Gastroesophageal sphincter (tissue), 4 donors: ENCODE measurements at regions not wholly inside any gene's neighbourhood (a gene's known extent, or its start where the extent isn't known, plus 50 kb on each side); places are given as distances from the start of the nearest gene placed in this dataset.

Experiments
- ATAC-seq: fragments of 150-250 bp; one replicate; pipeline ENCODE4 v1.9.1; 2016; ENCODE audit warnings: mild to moderate bottlenecking, moderate library complexity
- H3K27ac ChIP-seq, 4 donors: fragments of 200-600 bp; sonication (generic) in 3 of 4; 1 replicate in 3 of 4; 2 replicates in 1 of 4; pipeline ENCODE4 v1.5.1; 2016 to 2019
- H3K27me3 ChIP-seq: fragments of 200-600 bp; sonication (generic); one replicate; pipeline ENCODE4 v1.5.1; 2019
- H3K36me3 ChIP-seq, 2 donors: fragments of 200-600 bp; sonication (generic); one replicate each; pipeline ENCODE4 v1.5.1; 2019; ENCODE audit warnings: control low read depth in 1 of 2
- H3K4me1 ChIP-seq, 3 donors: fragments of 200-600 bp; sonication (generic); 1 replicate in 2 of 3; 2 replicates in 1 of 3; pipeline ENCODE4 v1.5.1; 2016 to 2019; ENCODE audit warnings: control low read depth in 2 of 3
- H3K4me3 ChIP-seq, 2 donors: fragments of 200-600 bp; sonication (generic); one replicate each; pipeline ENCODE4 v1.5.1; 2019; ENCODE audit warnings: mild to moderate bottlenecking in 1 of 2, moderate library complexity in 1 of 2
- H3K9me3 ChIP-seq, 3 donors: fragments of 200-600 bp; sonication (generic); one replicate each; pipeline ENCODE4 v1.5.1; 2017 to 2019; ENCODE audit warnings: control low read depth in 2 of 3
- CTCF ChIP-seq, 4 experiments: fragments of 200-600 bp in 2 of 4; fragments of 450-650 bp in 2 of 4; sonication (generic) in 1 of 4; IDR thresholded peaks; one replicate each; pipeline ENCODE4 v1.5.1; 2017 to 2019; ENCODE audit warnings: antibody characterized with exemption in 4 of 4, mild to moderate bottlenecking in 2 of 4, moderate library complexity in 2 of 4
- EP300 ChIP-seq: sonication (generic); formaldehyde crosslinking; IDR thresholded peaks from one replicate; pipeline ENCODE4 v1.6.1; 2017; ENCODE audit warnings: antibody characterized with exemption, mild to moderate bottlenecking
- POLR2A ChIP-seq, 2 donors: fragments of 450-650 bp; IDR thresholded peaks; one replicate each; pipeline ENCODE4 v1.6.1; 2017; ENCODE audit warnings: antibody characterized with exemption in 2 of 2, mild to moderate bottlenecking in 2 of 2, moderate library complexity in 1 of 2
- POLR2AphosphoS5 ChIP-seq: sonication (generic); formaldehyde crosslinking; IDR thresholded peaks from one replicate; pipeline ENCODE4 v1.6.1; 2017; ENCODE audit warnings: antibody characterized with exemption
- WGBS, 2 donors: methylation state at CpG; one replicate each; pipeline ENCODE4 v1.1.5; 2018; ENCODE audit warnings: low coverage in 1 of 2; 5-methylcytosine and 5-hydroxymethylcytosine counted together

- no peaks in the 10 kb centered on the region for H3K27me3 ChIP-seq
- H3K4me1 ChIP-seq, result no peaks in the 10 kb centered on the region
- no peaks in the 10 kb centered on the region for H3K36me3 ChIP-seq
- no peak overlapping the region for H3K27ac ChIP-seq
- 89% methylated on average over 1 of the region's 1 CpG; no CpG with 5 or more reads in 1 of the 2 donors for WGBS, 2 donors
- no peak for TF ChIP-seq POLR2AphosphoS5
- no peak for TF ChIP-seq EP300
- TF ChIP-seq POLR2A (IDR thresholded peaks at IDR 0.05), result no peak
- no peak for TF ChIP-seq CTCF (IDR thresholded peaks at IDR 0.05)
- no peak overlapping the region for H3K4me3 ChIP-seq
- no peak for ATAC-seq
- no peaks in the 10 kb centered on the region for H3K9me3 ChIP-seq
Measured at GRCh38 chr1:63255153-63255552, 67.2 kb upstream of the FOXD3 start.

GRCh38 chr1:63261736-63262458 lies 60.5 kb upstream of the FOXD3 start:
- no peaks in the 10 kb centered on the region for H3K4me1 ChIP-seq
- no peaks in the 10 kb centered on the region for H3K9me3 ChIP-seq
- no peak overlapping the region for H3K4me3 ChIP-seq
- peaks cover 19% of the 10 kb centered on the region for H3K27me3 ChIP-seq
- no peaks in the 10 kb centered on the region for H3K36me3 ChIP-seq
- no peak for ATAC-seq
- 50 to 69% methylated on average over 1 to 2 of the region's 2 CpGs for WGBS, 2 donors
- no peak overlapping the region for H3K27ac ChIP-seq
- no peak for TF ChIP-seq POLR2A (IDR thresholded peaks at IDR 0.05)
- TF ChIP-seq CTCF (IDR thresholded peaks at IDR 0.05), result no peak
- TF ChIP-seq EP300, result no peak
- no peak for TF ChIP-seq POLR2AphosphoS5

DNA sequence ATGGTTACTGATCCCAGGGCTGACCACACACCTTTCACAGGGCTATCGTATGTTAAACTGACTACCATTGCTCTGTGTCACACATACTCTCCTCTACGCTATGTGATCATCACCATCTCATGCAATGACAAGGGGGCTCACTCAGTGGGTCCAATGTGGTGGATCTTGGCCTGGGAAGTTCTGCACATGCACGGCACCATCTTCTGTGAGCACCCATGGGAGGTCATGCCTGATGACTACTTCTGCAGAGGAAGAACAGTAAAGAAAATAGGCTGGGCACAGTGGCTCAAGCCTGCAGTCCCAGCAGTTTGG lies 60.0 kb upstream of the FOXD3 start:
- 100% methylated on average over 1 of the region's 3 CpGs; no CpG with 5 or more reads in 1 of the 2 donors for WGBS, 2 donors
- TF ChIP-seq CTCF (IDR thresholded peaks at IDR 0.05) (no peak), POLR2AphosphoS5 (no peak), EP300 (no peak), POLR2A (IDR thresholded peaks at IDR 0.05) (no peak)

DNA sequence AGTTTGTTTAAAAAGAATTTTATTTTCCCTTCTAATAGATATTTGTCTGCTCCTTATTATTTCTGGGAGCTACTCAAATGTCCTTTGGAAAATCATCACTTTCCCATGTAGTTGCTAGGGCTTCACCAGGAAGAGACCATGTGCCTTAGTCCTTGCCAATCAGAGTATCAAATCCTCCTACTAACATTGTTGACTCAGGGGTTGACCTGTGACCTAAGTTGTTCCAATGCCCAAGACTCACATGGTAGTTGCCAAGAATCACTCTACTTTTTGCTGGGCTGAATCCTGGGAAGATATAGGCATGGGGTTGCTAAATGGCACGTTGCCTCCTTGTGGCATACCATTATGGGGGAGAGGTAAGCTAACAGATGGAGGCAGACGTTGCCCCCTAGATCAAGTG lies 58.2 kb upstream of the FOXD3 start:
- Histone ChIP-seq H3K4me1 (no peaks in the 10 kb centered on the region), H3K4me3 (no peak overlapping the region), H3K9me3 (no peaks in the 10 kb centered on the region), H3K36me3 (no peaks in the 10 kb centered on the region), H3K27me3 (peaks cover 19% of the 10 kb centered on the region), H3K27ac (no peak overlapping the region)
- TF ChIP-seq POLR2AphosphoS5, result no peak
- TF ChIP-seq POLR2A (IDR thresholded peaks at IDR 0.05), result no peak
- TF ChIP-seq CTCF (IDR thresholded peaks at IDR 0.05), result no peak
- WGBS, 2 donors, result 20 to 45% methylated on average over 1 to 2 of the region's 2 CpGs
- no peak for ATAC-seq

More for the DNA sequence above, 60.0 kb upstream of the FOXD3 start:
- peaks cover 19% of the 10 kb centered on the region for H3K27me3 ChIP-seq
- H3K4me3 ChIP-seq, result no peak overlapping the region
- no peaks in the 10 kb centered on the region for H3K36me3 ChIP-seq
- no peak for ATAC-seq
- H3K4me1 ChIP-seq, result no peaks in the 10 kb centered on the region
- H3K9me3 ChIP-seq, result no peaks in the 10 kb centered on the region
- H3K27ac ChIP-seq, result no peak overlapping the region

- TF ChIP-seq EP300 (no peak), POLR2A (IDR thresholded peaks at IDR 0.05) (no peak), POLR2AphosphoS5 (no peak), CTCF (IDR thresholded peaks at IDR 0.05) (no peak)
- Histone ChIP-seq H3K4me1 (no peaks in the 10 kb centered on the region), H3K36me3 (no peaks in the 10 kb centered on the region), H3K9me3 (no peaks in the 10 kb centered on the region), H3K27me3 (peaks cover 32% of the 10 kb centered on the region), H3K27ac (no peak overlapping the region), H3K4me3 (no peak overlapping the region)
- ATAC-seq, result no peak
- 78 to 79% methylated on average over 3 of the region's 3 CpGs for WGBS, 2 donors
Measured at GRCh38 chr1:63266857-63267256, 55.5 kb upstream of the FOXD3 start.
